Ascending aorta (tissue), 2 donors: ENCODE measurements at regions not wholly inside any gene's neighbourhood (a gene's known extent, or its start where the extent isn't known, plus 50 kb on each side); places are given as distances from the start of the nearest gene placed in this dataset.

ENCODE experiments used
- DNase-seq, 2 donors: peaks; one replicate each; pipeline ENCODE4 v3.0.0-alpha.2; 2019; ENCODE audit warnings: low spot score in 2 of 2
- H3K27ac ChIP-seq, 2 donors: fragments of 200-600 bp; sonication (generic); one replicate each; pipeline ENCODE4 v1.5.1; 2016 to 2017; ENCODE audit warnings: mild to moderate bottlenecking in 1 of 2
- H3K27me3 ChIP-seq: fragments of 200-600 bp; sonication (generic); one replicate; pipeline ENCODE4 v1.5.1; 2017
- H3K36me3 ChIP-seq, 2 donors: fragments of 200-600 bp; sonication (generic); one replicate each; pipeline ENCODE4 v1.5.1; 2016
- H3K4me1 ChIP-seq, 2 donors: fragments of 200-600 bp; sonication (generic); one replicate each; pipeline ENCODE4 v1.5.1; 2016 to 2017; ENCODE audit warnings: mild to moderate bottlenecking in 1 of 2
- H3K4me3 ChIP-seq, 2 donors: fragments of 200-600 bp; sonication (generic); one replicate each; pipeline ENCODE4 v1.5.1; 2016 to 2017; ENCODE audit warnings: mild to moderate bottlenecking in 1 of 2
- H3K9me3 ChIP-seq, 2 donors: fragments of 200-600 bp; sonication (generic); one replicate each; pipeline ENCODE4 v1.5.1; 2016
- CTCF ChIP-seq, 3 experiments: fragments of 200-600 bp in 2 of 3; fragments of 450-650 bp in 1 of 3; sonication (generic) in 2 of 3; IDR thresholded peaks; one replicate each; pipeline ENCODE4 v1.5.1; 2016 to 2019; ENCODE audit warnings: antibody characterized with exemption in 3 of 3, mild to moderate bottlenecking in 1 of 3, moderate library complexity in 1 of 3
- intact Hi-C: fragments of 100-400 bp; cut with DNase I; formaldehyde crosslinking; loops from one replicate; pipeline ENCODE4 v1.15.1; 2023

GRCh38 chr9:80004714-80005113, 432.9 kb downstream of the TLE4 start:
- Histone ChIP-seq H3K4me3 (no peak overlapping the region), H3K27ac (no peak overlapping the region), H3K27me3 (no peaks in the 10 kb centered on the region)

GRCh38 chr9:79990536-79990935, 418.8 kb downstream of the TLE4 start:
- no peak overlapping the region for H3K4me3 ChIP-seq
- no peaks in the 10 kb centered on the region for H3K27me3 ChIP-seq
- H3K27ac ChIP-seq = no peak overlapping the region
- H3K4me1 ChIP-seq = no peaks in the 10 kb centered on the region
- no peak for TF ChIP-seq CTCF (IDR thresholded peaks at IDR 0.05)
- no peaks in the 10 kb centered on the region for H3K9me3 ChIP-seq
- intact Hi-C loops = no loop called here
- no peak for DNase-seq
- no peaks in the 10 kb centered on the region for H3K36me3 ChIP-seq

More at GRCh38 chr9:80004714-80005113, 432.9 kb downstream of the TLE4 start:
- H3K4me1 ChIP-seq = peaks cover 0 to 3% of the 10 kb centered on the region in 2 donors
- H3K36me3 ChIP-seq = no peaks in the 10 kb centered on the region
- TF ChIP-seq CTCF (IDR thresholded peaks at IDR 0.05) = no peak
- no peak for DNase-seq
- intact Hi-C loops = no loop called here
- H3K9me3 ChIP-seq = no peaks in the 10 kb centered on the region

- no peak for DNase-seq
- Histone ChIP-seq H3K36me3 (no peaks in the 10 kb centered on the region), H3K4me1 (no peaks in the 10 kb centered on the region), H3K27me3 (no peaks in the 10 kb centered on the region), H3K9me3 (no peaks in the 10 kb centered on the region), H3K27ac (no peak overlapping the region), H3K4me3 (no peak overlapping the region)
- intact Hi-C loops = no loop called here
- no peak for TF ChIP-seq CTCF (IDR thresholded peaks at IDR 0.05)
Observed at GRCh38 chr9:79989079-79989478, 417.3 kb downstream of the TLE4 start.

- Histone ChIP-seq H3K9me3 (no peaks in the 10 kb centered on the region), H3K36me3 (no peaks in the 10 kb centered on the region), H3K4me3 (no peak overlapping the region), H3K27ac (no peak overlapping the region), H3K27me3 (no peaks in the 10 kb centered on the region), H3K4me1 (no peaks in the 10 kb centered on the region)
- DNase-seq = no peak
- TF ChIP-seq CTCF (IDR thresholded peaks at IDR 0.05) = no peak
- intact Hi-C loops = no loop called here
Observed at GRCh38 chr9:79988126-79988525, 416.4 kb downstream of the TLE4 start.

- no peak for TF ChIP-seq CTCF (IDR thresholded peaks at IDR 0.05)
- Histone ChIP-seq H3K9me3 (no peaks in the 10 kb centered on the region), H3K27ac (no peak overlapping the region), H3K4me1 (no peaks in the 10 kb centered on the region), H3K27me3 (no peaks in the 10 kb centered on the region), H3K4me3 (no peak overlapping the region), H3K36me3 (no peaks in the 10 kb centered on the region)
- intact Hi-C loops = no loop called here
- no peak for DNase-seq
Observed at GRCh38 chr9:79986437-79986836, 414.7 kb downstream of the TLE4 start.

GRCh38 chr9:79985772-79986171, 414.0 kb downstream of the TLE4 start:
- Histone ChIP-seq H3K36me3 (no peaks in the 10 kb centered on the region), H3K4me1 (no peaks in the 10 kb centered on the region), H3K9me3 (no peaks in the 10 kb centered on the region), H3K27ac (no peak overlapping the region), H3K27me3 (no peaks in the 10 kb centered on the region), H3K4me3 (no peak overlapping the region)
- intact Hi-C loops = no loop called here
- TF ChIP-seq CTCF (IDR thresholded peaks at IDR 0.05) = no peak
- no peak for DNase-seq
